Astrocyte of the spinal cord (primary cell): ENCODE measurements at regions not wholly inside any gene's neighbourhood (a gene's known extent, or its start where the extent isn't known, plus 50 kb on each side); places are given as distances from the start of the nearest gene placed in this dataset.
"Not testable (repeated sequence)": the region's sequence is repeated elsewhere in the genome, so short reads cannot be mapped to it uniquely, and the experiment has no call there.

Experiments used
- DNase-seq: peaks from one replicate; pipeline ENCODE4 v3.0.0; 2011; ENCODE audit warnings: low read depth, low spot score
- H3K4me3 ChIP-seq: 2 replicates; pipeline ENCODE4 v1.5.1; 2011; ENCODE audit warnings: low read depth, mild to moderate bottlenecking, low read length, moderate library complexity
- CTCF ChIP-seq: IDR thresholded peaks from 2 replicates; pipeline ENCODE4 v1.5.1; 2012; ENCODE audit warnings: low read depth, mild to moderate bottlenecking, low read length, inconsistent platforms
- in situ Hi-C: cut with HindIII; loops from 2 replicates; pipeline ENCODE4 v1.10.0; 2017; ENCODE audit warnings: low sequenced_read_pairs

DNA sequence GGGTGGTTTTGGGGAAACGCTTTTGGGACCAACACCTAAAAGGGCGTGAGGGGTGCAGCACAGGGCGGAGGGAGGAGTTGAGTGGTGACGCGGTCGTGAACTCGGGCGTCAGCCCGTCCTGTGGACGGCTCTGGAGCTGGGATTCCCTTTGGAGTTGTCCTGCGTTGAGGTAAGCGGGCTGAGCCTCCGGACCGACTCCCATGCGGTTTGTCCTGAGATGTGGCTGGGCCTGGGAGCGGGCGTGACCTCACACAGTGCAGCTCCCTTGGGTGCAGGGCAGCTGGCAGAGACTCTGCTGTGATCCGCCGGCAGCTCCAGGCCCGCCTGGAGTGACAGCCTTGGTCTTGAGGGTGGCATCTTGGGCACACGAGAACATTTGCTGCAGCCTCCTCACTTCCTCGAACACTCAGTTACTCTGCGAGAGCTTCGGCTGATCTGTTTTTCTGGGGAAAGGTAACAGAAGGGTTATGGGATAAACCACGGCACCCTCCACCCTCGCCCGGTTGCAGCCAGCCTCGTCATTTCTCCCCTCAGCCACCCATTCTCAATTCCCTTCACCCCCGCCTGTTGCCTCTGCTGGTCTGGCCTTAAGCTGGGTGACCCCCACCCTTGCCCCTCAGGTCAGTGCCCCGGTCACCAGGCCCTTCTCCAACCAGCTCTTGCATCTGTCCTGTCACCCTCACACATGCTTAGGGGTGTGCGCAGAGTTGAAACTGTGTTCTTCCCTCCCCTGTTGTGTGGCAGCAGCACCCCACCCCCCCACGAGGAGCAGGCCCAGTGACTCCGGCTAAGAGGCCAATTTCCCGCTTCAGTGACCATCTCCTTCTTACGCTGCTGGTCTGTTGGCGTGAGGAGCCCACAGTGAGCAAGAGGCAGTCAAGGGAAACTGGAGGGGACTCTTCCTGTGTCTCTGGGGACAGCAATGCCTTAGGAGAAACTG is 94.2 kb upstream of the COL5A1 start:
- H3K4me3 ChIP-seq: no peak overlapping the region
- TF ChIP-seq CTCF: no peak
- DNase-seq: no peak
- in situ Hi-C loops: no loop called here

- TF ChIP-seq CTCF: no peak
- in situ Hi-C loops: no loop called here
- no peak for DNase-seq
- no peak overlapping the region for H3K4me3 ChIP-seq
These were observed 93.4 kb upstream of the COL5A1 start for GRCh38 chr9:134548185-134548584.

DNA sequence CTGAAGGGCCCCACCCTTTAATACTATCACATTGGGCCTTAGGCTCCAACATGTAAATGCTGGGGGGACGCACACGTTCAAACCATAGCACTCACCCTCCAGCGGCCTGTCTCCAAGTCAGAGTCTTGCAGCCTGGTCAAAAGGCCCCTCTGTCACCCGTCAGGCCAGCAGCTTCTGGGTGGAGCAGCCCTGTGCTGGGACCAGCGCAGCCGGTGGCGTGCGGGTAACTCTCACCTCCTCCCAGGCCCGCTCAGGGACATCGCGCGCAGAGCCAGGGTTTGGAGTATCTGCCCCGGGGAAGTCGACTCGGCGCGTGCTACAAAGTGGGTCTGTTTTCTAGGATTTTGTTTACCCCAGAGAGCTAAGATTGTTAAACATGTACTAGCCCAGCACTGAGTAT is 93.0 kb upstream of the COL5A1 start:
- DNase-seq: no peak

DNA sequence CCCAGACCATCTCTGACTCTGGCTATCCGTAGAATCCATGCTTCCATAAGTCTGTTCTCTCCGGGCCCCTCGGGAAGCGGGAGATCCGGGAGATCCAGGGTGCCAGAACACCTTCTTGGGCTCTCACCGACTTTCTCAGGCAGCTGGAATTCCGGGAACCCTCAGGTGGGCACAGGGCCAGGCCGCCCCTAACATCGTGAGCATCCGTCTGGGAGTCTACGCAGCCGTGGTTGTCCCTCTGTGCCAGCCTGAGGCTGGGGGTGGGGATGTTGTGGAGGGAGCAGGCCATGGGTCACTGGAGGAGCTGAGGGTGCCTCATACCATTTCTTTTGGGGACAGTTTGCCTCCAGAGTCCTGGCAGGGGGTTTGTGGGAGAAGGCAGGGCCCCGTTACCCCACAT is 92.3 kb upstream of the COL5A1 start:
- TF ChIP-seq CTCF: no peak
- H3K4me3 ChIP-seq: no peak overlapping the region
- DNase-seq: no peak
- in situ Hi-C loops: no loop called here

More for the DNA sequence above, 93.0 kb upstream of the COL5A1 start:
- TF ChIP-seq CTCF: no peak
- in situ Hi-C loops: no loop called here
- H3K4me3 ChIP-seq: no peak overlapping the region

GRCh38 chr9:134550081-134550480 is 91.5 kb upstream of the COL5A1 start:
- H3K4me3 ChIP-seq, in situ Hi-C loops, DNase-seq: not testable (repeated sequence)

DNA sequence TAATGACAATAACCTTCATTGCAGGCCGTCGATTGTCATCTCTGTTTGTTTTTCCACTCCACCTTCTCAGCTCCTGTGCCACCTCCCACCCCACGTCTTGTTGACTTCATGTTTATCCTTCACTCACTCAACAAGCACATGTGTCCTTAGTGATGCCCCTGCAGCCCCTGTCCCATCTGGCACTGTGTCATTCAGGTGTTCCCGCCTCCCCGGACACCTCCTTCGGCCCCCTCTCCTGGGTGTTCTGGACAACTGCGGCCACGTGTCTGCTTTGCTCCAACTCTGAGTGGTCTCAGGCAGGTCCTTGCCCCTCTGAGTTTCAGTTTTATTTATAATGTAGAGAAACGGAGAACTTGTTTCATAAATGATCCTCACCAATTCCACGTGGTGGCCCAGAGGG is 91.0 kb upstream of the COL5A1 start:
- no peak for TF ChIP-seq CTCF
- in situ Hi-C loops: no loop called here
- no peak for DNase-seq
- no peak overlapping the region for H3K4me3 ChIP-seq

DNA sequence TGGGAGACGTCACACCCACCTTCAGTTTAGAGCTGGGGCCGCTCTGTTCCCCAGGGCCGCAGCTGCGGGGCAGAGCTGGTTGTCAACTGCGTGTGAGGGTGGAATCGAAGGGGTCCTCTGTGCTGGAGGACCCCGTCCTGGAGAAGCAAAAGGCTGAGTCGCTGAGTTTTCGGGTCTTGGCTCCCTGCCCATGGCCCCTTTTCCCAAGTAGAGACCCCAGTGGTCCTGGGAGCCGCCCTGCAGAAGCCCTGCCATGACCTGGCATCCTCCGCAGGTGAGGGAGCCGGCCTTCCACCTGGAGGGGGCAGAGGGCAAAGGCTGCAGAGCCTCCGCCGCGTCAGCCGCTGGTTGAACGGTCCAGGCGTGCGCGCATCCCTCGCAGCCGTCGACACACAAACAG is 90.4 kb upstream of the COL5A1 start:
- no peak for DNase-seq
- no peak overlapping the region for H3K4me3 ChIP-seq
- no peak for TF ChIP-seq CTCF
- in situ Hi-C loops: no loop called here
